AG10803 (cell line): ENCODE measurements at regions not wholly inside any gene's neighbourhood (a gene's known extent, or its start where the extent isn't known, plus 50 kb on each side); places are given as distances from the start of the nearest gene placed in this dataset.

Experiments
- DNase-seq: peaks from one replicate; pipeline ENCODE4 v3.0.0; 2010; ENCODE audit warnings: low read depth
- H3K4me3 ChIP-seq: 2 replicates; pipeline ENCODE4 v1.5.1; 2011; ENCODE audit warnings: mild to moderate bottlenecking, low read length, control low read depth
- CTCF ChIP-seq: conservative IDR thresholded peaks from 2 replicates; pipeline ENCODE4 v1.5.1; 2011; ENCODE audit warnings: mild to moderate bottlenecking, low read length, control low read depth, inconsistent platforms

- H3K4me3 ChIP-seq: no peak overlapping the region
- no peak for DNase-seq
- TF ChIP-seq CTCF: no peak
These were observed 65.8 kb downstream of the ISL1 start for GRCh38 chr5:51449026-51449425.

- TF ChIP-seq CTCF: no peak
- H3K4me3 ChIP-seq: no peak overlapping the region
- no peak for DNase-seq
These were observed 69.3 kb downstream of the ISL1 start for GRCh38 chr5:51452562-51452961.

- no peak for DNase-seq
- TF ChIP-seq CTCF: no peak
- H3K4me3 ChIP-seq: no peak overlapping the region
These were observed 81.9 kb downstream of the ISL1 start for GRCh38 chr5:51465165-51465564.

- no peak overlapping the region for H3K4me3 ChIP-seq
- TF ChIP-seq CTCF: no peak
- DNase-seq: no peak
These were observed 83.0 kb downstream of the ISL1 start for GRCh38 chr5:51466214-51466613.

GRCh38 chr5:51468196-51468595, 84.9 kb downstream of the ISL1 start:
- H3K4me3 ChIP-seq: no peak overlapping the region
- peak; percentile 2 for DNase-seq
- TF ChIP-seq CTCF: no peak

- no peak for DNase-seq
- no peak for TF ChIP-seq CTCF
- H3K4me3 ChIP-seq: no peak overlapping the region
These were observed 88.4 kb downstream of the ISL1 start for GRCh38 chr5:51471630-51472029.

GRCh38 chr5:51472472-51472871, 89.2 kb downstream of the ISL1 start:
- no peak overlapping the region for H3K4me3 ChIP-seq
- no peak for TF ChIP-seq CTCF
- no peak for DNase-seq
